KMS-11 (cell line): ENCODE measurements at regions not wholly inside any gene's neighbourhood (a gene's known extent, or its start where the extent isn't known, plus 50 kb on each side); places are given as distances from the start of the nearest gene placed in this dataset.

ENCODE experiments used
- H2AFZ ChIP-seq: fragments of 200-600 bp; sonication (generic); 2 replicates; pipeline ENCODE4 v1.6.1; 2016; ENCODE audit warnings: antibody characterized with exemption, mixed run types, low read depth
- H3K27ac ChIP-seq: fragments of 200-600 bp; sonication (generic); 2 replicates; pipeline ENCODE4 v1.6.1; 2016; ENCODE audit warnings: mild to moderate bottlenecking, mixed run types
- H3K27me3 ChIP-seq: fragments of 200-600 bp; sonication (generic); 2 replicates; pipeline ENCODE4 v1.6.1; 2017; ENCODE audit warnings: mild to moderate bottlenecking, low read depth, mixed run types, moderate library complexity; ENCODE audit not compliant: insufficient read depth
- H3K36me3 ChIP-seq: fragments of 200-600 bp; sonication (generic); 2 replicates; pipeline ENCODE4 v1.6.1; 2017; ENCODE audit warnings: mild to moderate bottlenecking, mixed run types; ENCODE audit not compliant: insufficient read depth
- H3K4me1 ChIP-seq: fragments of 200-600 bp; sonication (generic); 2 replicates; pipeline ENCODE4 v1.6.1; 2016; ENCODE audit warnings: mild to moderate bottlenecking, low read depth, mixed run types; ENCODE audit not compliant: poor library complexity, severe bottlenecking
- H3K4me2 ChIP-seq: fragments of 200-600 bp; sonication (generic); 2 replicates; pipeline ENCODE4 v1.7.0; 2016; ENCODE audit warnings: mild to moderate bottlenecking, mixed run types
- H3K4me3 ChIP-seq: fragments of 200-600 bp; sonication (generic); IDR thresholded peaks from 2 replicates; pipeline ENCODE4 v1.6.1; 2017; ENCODE audit warnings: low read depth, low read length, mixed read lengths; ENCODE audit not compliant: insufficient read depth
- H3K79me2 ChIP-seq: fragments of 200-600 bp; sonication (generic); 2 replicates; pipeline ENCODE4 v1.6.1; 2016; ENCODE audit warnings: low read depth, mixed run types; ENCODE audit not compliant: insufficient read depth
- H3K9ac ChIP-seq: fragments of 200-600 bp; sonication (generic); 2 replicates; pipeline ENCODE4 v1.6.1; 2016; ENCODE audit warnings: mild to moderate bottlenecking, mixed run types
- H4K20me1 ChIP-seq: fragments of 200-600 bp; sonication (generic); 2 replicates; pipeline ENCODE4 v1.6.1; 2016; ENCODE audit warnings: mild to moderate bottlenecking, mixed run types; ENCODE audit not compliant: insufficient read depth
- TF ChIP-seq, protein P1 (sequence below): fragments of 200-600 bp; sonication (generic); conservative IDR thresholded peaks from 2 replicates; pipeline ENCODE4 v1.6.1; 2017; ENCODE audit warnings: low read depth, mild to moderate bottlenecking, antibody characterized with exemption, low read length, moderate library complexity, mixed read lengths

DNA sequence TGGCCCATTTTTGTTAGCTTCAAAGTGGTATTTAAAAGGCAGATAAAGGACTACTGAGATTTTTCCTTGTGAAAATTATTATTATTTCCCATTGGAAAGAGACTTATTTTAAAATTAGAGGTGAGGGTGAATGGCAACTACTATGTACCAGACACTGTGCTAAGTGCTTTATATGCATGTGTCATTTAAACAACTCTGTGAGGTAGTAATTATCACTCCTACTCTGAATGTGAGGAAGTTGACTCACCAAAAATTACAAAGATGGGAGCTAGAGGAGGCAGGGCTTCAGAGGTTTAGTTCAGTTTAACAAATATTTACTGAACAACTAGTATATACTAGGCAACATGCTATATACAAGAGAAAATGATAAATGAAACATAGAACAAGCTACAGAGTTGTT, 78.2 kb downstream of the MSL3 start:
- Histone ChIP-seq H3K9ac (no peak overlapping the region), H4K20me1 (no peaks in the 10 kb centered on the region)

DNA sequence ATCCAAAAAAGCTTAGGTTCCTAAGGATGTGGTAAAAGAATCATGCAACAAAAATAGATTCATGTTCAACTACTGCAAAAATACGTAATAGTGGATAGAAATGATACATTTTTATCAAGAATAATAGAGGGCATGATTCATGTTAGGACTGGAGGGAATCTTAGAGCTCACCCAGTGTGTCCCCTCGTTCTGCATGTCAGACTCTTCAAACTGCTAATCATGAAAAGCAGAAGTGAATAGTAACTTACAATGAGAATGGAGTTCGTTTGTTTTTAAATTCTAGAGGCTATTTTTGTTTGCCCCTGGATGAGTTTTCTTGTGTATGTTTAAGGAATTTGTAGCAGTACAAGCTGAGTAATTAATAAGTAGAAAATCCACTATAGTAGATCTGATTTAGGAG, 79.4 kb downstream of the MSL3 start:
- no peak overlapping the region for H3K4me3 ChIP-seq
- no peaks in the 10 kb centered on the region for H3K4me1 ChIP-seq
- no peak overlapping the region for H2AFZ ChIP-seq
- no peak overlapping the region for H3K27ac ChIP-seq
- H4K20me1 ChIP-seq, result no peaks in the 10 kb centered on the region
- TF ChIP-seq, protein P1, sequence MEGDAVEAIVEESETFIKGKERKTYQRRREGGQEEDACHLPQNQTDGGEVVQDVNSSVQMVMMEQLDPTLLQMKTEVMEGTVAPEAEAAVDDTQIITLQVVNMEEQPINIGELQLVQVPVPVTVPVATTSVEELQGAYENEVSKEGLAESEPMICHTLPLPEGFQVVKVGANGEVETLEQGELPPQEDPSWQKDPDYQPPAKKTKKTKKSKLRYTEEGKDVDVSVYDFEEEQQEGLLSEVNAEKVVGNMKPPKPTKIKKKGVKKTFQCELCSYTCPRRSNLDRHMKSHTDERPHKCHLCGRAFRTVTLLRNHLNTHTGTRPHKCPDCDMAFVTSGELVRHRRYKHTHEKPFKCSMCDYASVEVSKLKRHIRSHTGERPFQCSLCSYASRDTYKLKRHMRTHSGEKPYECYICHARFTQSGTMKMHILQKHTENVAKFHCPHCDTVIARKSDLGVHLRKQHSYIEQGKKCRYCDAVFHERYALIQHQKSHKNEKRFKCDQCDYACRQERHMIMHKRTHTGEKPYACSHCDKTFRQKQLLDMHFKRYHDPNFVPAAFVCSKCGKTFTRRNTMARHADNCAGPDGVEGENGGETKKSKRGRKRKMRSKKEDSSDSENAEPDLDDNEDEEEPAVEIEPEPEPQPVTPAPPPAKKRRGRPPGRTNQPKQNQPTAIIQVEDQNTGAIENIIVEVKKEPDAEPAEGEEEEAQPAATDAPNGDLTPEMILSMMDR, result no peak
- no peaks in the 10 kb centered on the region for H3K36me3 ChIP-seq
- H3K9ac ChIP-seq, result no peak overlapping the region
- H3K79me2 ChIP-seq, result no peaks in the 10 kb centered on the region
- H3K4me2 ChIP-seq, result no peak overlapping the region
- H3K27me3 ChIP-seq, result no peaks in the 10 kb centered on the region

More for the DNA sequence above, 78.2 kb downstream of the MSL3 start:
- TF ChIP-seq, protein P1, result no peak
- H3K4me2 ChIP-seq, result no peak overlapping the region
- no peak overlapping the region for H3K27ac ChIP-seq
- H3K4me3 ChIP-seq, result no peak overlapping the region
- no peaks in the 10 kb centered on the region for H3K4me1 ChIP-seq
- no peaks in the 10 kb centered on the region for H3K79me2 ChIP-seq
- no peak overlapping the region for H2AFZ ChIP-seq
- H3K27me3 ChIP-seq, result no peaks in the 10 kb centered on the region
- H3K36me3 ChIP-seq, result no peaks in the 10 kb centered on the region

DNA sequence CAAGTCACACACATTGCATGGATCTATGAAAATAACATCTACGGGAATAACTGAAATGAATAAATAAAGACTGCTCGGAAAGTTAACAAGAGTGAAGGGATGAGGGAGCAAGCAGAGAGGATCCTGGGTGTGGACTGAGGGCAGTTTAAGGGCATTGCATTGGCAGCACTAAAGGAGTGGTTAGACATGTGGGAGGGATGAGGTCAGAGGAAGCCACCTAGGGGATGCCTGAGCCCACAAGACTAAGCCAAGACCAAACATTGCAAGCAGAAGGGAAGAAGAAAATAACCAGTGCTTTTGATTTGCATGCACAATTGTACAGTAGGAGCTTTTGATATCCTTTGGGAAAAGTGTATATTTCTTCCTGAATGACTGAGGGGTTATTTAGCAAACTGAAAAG, 106.1 kb downstream of the MSL3 start:
- H3K4me1 ChIP-seq, result no peaks in the 10 kb centered on the region
- TF ChIP-seq, protein P1, result no peak
- H3K4me3 ChIP-seq, result no peak overlapping the region
- no peaks in the 10 kb centered on the region for H4K20me1 ChIP-seq
- H3K36me3 ChIP-seq, result no peaks in the 10 kb centered on the region
- H3K4me2 ChIP-seq, result no peak overlapping the region
- no peaks in the 10 kb centered on the region for H3K27me3 ChIP-seq
- no peak overlapping the region for H2AFZ ChIP-seq
- no peaks in the 10 kb centered on the region for H3K79me2 ChIP-seq
- H3K9ac ChIP-seq, result no peak overlapping the region
- no peak overlapping the region for H3K27ac ChIP-seq

DNA sequence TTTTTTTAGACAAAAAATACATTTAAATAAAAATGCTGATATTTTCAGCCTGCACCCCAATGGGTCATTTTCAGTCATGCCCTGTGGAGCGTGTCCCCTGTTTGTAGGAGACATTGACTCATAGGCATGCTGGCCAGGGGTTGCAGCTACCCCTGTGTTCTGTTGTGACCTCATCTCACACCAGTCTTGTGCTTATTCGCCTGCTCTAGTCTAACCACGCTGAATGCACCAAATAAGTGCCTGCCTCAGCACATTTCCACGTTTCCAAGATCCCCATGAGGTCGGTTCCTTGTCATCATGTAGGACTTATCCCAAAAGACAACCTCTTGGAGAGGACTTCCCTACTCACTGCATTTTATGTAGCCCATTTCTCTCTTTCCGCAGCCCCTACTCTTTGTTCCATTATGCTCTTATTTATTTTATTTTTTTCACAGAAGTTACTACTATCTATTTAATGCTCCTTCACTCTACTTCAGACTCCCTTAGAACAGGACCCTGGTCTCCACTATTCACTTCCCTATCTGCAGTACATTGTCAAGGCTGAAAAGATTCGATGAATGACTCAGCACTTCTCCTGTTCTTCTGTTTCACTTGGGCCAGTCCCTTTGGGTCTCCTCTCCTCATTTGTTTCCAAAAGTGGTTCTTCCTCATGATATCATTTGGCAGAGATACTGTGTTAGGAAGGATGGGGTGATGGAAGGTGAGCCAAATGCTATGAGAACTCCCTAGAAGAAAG, 109.7 kb downstream of the MSL3 start:
- no peaks in the 10 kb centered on the region for H3K36me3 ChIP-seq
- no peak overlapping the region for H3K27ac ChIP-seq
- no peak overlapping the region for H2AFZ ChIP-seq
- no peaks in the 10 kb centered on the region for H3K4me1 ChIP-seq
- no peaks in the 10 kb centered on the region for H4K20me1 ChIP-seq
- H3K9ac ChIP-seq, result no peak overlapping the region
- H3K4me3 ChIP-seq, result no peak overlapping the region
- H3K4me2 ChIP-seq, result no peak overlapping the region
- no peaks in the 10 kb centered on the region for H3K79me2 ChIP-seq
- TF ChIP-seq, protein P1, result no peak
- H3K27me3 ChIP-seq, result no peaks in the 10 kb centered on the region
